Activated CD8-positive, alpha-beta memory T cell treated with anti-CD3 and anti-CD28 coated beads for 48 hours (primary cell): ENCODE measurements at regions not wholly inside any gene's neighbourhood (a gene's known extent, or its start where the extent isn't known, plus 50 kb on each side); places are given as distances from the start of the nearest gene placed in this dataset.
"Not testable (repeated sequence)": the region's sequence is repeated elsewhere in the genome, so short reads cannot be mapped to it uniquely, and the experiment has no call there.

Experiments used
- DNase-seq, 3 experiments: peaks; one replicate each; pipeline ENCODE4 v3.0.0-alpha.2; 2020; ENCODE audit warnings: low read depth in 2 of 3, low spot score in 2 of 3

DNA sequence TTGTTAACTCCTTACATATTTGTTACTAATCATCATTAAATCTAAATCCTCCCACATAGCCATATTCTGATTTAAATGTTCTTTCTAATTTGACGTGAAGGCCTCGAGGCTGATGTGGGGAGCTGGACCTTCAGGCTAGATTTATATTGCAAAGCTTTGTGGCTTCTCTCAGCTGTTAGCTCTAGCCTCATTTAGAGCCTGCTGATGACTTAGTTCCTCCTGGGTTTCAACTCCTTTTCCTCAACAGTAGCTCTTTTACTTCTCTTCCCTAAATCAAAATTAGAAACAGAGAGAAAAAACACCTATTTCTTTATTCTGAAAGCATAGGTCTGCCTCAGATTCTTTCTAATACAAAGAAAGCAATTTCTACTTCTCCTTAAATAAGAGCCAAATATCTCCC, 477.5 kb upstream of the CCDC196 start:
- no peak for DNase-seq

DNA sequence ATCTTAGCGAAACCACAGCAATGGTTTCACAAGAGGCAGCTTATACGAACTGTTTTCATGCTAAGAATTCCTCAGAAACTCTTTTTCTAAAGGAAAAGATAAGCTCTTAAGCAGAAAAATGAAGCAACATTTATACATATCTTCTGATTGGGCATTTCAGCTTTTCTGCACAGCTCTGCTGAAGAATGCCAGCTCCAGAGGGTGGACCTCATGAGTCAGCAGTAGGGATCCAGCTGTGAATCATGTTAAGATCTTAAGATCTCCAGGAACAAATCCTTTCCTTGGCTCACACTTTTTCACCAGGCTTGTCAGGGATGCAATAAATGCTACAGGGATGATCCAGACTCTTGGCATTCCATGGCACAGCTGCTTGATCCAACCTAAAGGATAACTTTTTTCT, 477.1 kb upstream of the CCDC196 start:
- no peak for DNase-seq

DNA sequence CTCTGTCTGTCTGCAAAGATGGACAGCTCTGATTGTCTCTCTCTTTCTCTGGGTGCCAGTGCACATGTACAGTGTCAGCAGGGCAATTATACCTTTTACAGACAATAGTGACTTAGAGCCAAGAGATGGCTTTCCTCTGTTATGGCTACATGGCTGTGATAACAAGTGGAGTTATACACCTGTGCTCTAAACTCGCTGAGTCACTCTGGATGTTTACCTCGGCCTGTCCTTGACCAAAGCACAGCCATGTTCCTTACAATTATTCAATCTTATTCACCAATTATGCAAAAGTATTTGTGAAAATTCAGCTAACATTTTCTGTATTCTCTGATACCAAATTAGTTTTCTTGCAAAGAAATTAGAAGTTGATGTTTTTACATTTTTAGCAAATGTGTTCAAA, 475.5 kb upstream of the CCDC196 start:
- no peak for DNase-seq

DNA sequence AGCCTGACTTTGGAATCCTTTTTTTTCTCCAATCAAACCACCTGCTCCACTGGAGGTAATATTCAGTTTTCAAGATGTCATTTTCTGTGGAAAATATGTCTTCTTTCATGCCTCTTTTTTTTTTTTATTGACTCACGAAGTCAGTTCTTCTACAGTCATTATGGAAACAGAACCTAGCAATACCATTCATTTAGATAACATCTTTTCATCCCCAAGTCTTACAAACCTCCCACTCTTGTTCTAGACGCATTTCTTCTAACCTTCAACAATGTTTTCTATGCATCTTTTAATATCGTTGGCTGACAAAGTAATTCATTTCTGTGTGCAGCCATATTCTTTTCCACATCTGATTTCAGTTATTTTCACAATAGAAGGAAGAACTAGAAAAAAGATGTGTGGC, 474.3 kb upstream of the CCDC196 start:
- no peak for DNase-seq

DNA sequence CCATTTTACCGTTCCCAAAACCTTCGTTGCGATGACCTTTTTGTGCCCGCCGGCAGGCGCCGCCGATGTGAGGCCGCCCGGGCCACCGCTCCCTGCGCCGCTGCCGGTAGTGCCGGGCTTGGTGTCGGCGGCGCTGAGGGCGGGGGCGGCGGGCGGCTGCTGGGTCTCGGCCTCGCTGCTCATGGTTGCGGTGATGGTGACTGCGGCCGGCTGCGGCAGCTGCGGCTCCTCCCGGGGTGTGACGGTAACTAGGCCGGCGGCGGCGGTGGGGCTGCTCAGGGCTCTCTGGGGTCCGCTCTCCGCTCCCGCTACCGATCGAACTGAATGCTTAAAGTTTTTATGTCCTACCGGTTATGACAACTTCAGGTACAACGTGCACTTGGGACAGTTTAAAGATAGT, 472.6 kb upstream of the CCDC196 start:
- DNase-seq: not testable (repeated sequence)

DNA sequence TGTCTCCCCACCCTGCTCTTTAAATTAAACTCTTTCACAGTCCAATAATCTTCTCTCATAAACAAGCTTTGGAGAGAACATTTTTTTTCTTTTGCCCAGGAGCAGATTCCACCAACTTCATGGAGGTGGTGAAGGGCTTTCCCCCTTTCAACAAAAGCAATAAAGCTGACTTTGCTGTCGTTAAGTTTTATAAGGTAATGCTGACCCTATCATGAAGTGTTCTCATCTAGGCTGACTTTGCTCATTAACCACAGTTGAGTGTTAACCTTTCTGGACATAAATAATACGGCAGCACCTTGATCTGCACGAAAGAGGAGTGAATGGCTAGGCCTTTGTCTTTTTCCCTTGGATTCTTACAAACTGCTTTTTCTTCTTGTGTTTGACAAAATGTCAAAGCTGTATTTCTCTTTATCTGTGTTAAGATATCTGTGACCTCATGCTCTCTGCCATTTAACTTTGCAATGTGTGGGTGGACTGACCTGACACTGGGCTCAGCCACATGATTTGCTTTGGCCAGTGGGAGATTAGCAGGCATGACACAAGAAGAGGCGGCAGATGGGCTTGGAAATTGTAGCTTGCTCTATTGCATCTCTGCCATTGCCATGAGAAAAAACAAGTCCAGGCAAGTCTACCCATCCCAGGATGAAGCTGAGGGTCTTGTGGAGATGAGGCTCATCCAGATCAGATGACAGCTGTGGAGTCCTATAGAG, 470.9 kb upstream of the CCDC196 start:
- no peak for DNase-seq

DNA sequence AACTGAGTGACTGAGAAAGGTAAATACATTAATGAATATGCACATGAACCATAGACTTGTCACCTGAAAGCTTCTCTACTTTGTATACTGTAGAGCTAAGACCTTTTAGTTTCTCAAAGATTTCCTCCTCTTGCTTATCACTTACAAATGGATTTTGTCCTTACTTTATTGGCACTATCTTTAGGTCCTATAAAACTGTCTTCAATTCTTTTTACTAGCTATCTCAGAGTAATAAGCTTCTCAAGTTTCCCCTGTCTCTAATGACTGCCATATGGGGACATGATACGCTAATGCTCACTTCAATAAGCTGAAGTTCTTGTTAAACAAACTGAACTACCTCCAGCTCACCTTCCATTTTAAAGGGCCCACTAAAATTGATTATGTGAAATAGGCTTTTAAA, 468.2 kb upstream of the CCDC196 start:
- no peak for DNase-seq

DNA sequence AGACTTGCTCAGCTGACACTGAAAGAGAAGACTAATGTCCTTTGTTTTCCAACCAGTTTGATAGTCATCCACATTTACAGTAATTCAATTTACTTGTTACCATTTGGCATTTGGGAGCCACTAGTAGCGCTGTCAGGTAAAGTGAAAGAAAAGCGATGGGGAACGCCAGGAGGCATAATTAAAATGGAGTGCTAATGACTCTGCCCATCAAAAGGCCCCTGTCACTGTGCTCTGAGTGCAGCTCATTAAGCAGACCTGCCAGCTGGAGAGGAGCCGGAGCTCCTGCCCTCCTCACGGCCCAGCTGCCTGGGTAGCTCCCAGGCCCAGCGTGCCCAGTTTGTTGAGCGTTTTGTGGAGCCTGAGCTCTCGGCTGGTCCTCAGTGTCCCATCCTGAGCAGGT, 463.6 kb upstream of the CCDC196 start:
- no peak for DNase-seq

DNA sequence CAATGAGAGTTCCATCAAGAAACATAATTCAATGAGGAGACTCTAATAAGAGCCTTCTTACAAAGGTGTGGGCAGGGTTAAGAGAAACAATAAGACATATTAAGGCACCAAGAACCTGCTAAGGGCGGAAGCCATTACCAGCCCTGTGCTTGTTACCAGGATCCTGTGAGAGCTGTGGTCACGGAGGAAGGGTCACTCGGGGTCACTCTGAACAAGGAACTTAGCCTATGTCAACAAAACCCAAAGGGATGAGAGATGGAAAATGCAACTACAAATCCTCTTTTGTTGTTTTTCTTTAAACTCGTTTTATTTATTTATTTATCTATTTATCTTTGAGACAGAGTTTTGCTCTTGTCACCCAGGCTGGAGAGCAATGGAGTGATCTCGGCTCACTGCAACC, 460.4 kb upstream of the CCDC196 start:
- no peak for DNase-seq

DNA sequence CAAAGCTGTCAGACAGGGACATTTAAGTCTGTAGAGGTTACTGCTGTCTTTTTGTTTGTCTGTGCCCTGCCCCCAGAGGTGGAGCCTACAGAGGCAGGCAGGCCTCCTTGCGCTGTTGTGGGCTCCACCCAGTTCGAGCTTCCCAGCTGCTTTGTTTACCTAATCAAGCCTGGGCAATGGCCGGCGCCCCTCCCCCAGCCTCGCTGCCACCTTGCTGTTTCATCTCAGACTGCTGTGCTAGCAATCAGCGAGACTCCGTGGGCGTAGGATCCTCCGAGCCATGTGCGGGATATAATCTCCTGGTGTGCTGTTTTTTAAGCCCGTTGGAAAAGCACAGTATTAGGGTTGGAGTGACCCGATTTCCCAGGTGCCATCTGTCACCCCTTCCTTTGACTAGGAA, 454.2 kb upstream of the CCDC196 start:
- not testable (repeated sequence) for DNase-seq

DNA sequence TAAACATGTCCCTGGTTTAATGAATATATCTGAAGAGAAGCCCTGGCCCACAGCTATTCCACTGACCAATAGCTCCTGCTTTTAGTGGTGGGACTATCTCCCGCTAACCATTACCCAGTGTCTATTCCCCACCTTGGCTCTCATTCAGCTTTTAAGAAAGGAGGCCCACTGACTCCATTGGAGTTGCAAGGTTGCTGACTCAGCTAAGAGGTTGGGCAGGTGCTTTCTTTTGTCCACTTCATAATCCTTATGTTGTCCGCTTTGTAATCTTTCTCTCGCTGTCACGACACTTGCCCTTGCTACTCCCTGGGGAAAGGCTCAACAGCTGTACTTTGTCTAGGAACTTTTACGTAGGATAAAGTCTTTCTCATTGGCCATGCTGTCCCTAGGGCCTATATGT, 453.4 kb upstream of the CCDC196 start:
- DNase-seq: no peak

DNA sequence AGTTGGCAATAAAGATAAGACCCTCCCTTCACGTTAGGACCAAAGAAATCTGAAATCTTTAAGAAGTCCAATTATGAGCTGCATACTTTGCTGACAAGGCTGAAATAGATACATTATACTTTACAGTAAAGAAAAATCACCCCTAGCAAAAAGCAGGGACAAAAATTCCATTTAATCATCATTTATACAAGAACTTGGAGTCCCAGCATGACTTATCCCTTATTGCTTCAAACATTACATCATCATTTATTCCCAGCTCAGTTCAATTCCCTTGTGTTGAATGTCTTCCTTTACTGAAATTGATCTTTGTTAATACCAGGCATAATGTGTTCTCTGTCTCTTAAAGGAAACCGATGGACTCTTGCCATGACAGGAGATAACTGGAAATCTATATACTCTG, 449.6 kb upstream of the CCDC196 start:
- no peak for DNase-seq

DNA sequence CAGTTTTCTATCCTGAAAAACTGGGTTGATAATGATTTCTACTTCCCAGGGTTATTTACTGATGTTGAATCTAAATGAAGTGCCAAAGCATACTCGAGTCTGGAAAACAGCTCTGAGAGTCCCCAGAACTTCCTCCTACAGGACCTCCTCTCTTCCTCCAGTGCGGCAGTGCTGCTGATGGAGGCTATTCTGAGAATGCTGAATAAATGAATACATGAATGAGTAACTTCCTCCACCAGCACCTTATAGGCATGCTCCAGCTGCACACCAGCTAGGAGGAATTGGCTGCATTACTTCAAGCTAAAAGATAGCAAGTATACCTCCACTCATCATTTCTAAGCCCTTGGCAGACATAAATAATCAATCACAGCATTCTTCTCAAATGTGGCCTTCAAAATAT, 448.8 kb upstream of the CCDC196 start:
- DNase-seq: no peak

DNA sequence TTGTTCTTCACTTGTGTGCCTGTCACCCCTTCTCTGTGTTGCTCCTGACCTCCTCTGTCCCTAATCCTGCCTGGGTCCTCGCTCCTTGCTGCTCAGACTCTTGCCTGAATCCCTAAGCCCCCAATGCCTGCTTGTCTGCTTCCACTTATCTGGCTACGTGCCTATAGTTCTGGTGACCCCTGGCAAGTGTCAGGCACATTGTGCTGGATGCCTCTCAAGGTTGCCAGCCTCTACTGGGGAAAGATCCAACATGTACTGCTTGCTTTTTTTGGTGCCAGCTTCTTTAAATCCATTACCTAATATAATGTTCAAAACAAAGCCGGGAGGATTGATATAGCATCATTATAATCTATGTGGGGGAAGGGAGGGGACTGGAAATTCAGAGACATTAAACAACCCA, 448.0 kb upstream of the CCDC196 start:
- DNase-seq: no peak

DNA sequence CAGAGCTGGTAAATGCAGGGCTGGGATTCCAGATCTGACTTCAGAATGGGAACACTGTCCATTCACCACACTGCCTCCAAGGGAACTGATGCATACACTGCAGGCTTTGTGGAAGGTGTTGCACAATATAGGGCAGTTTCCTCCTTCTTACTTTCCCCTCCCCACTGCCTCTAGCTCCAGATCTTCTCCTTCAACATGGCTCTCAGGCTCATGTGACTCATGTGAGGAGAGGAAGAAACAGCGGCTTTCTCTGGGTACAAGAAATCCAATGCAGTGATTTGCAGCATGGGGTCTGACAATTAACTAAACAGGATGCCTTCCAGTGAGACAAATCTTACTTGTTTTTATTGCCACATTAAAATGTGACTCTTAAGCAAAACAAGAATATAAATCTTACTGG, 447.6 kb upstream of the CCDC196 start:
- no peak for DNase-seq

DNA sequence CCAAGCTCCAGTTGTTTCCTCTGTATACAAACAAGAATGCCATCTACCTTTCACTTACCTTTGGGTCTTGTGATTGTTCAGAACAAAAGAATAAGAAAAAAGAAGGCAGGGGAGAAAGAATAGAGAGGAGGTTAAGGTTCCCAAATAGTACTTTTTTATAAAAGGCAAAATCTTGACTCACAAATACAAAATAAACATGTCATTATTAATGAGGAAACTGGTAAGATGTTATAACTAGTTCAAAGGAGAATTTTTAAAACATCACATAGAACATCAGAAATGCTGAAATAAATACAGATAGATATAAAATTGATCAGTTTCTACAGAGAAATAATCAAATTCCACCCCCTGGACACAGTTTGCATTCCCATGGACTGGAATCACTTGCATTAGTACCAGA, 446.7 kb upstream of the CCDC196 start:
- DNase-seq: no peak

DNA sequence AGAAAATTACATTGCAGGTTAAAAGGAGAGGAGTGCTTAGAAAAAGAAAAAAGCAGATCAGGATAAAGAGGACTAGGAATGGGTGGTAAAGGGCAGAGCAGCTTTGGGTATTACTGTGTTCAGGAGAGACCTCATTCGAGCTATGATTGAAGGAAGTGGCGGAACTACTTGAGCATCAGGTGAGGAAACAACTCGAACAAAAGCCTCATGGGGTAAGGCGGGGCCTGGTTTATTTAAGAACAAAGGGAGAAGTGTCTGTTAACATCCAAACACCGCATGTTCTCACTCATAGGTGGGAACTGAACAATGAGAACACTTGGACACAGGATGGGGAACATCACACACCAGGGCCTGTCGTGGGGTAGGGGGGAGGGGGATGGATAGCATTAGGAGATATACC, 444.6 kb upstream of the CCDC196 start:
- no peak for DNase-seq

DNA sequence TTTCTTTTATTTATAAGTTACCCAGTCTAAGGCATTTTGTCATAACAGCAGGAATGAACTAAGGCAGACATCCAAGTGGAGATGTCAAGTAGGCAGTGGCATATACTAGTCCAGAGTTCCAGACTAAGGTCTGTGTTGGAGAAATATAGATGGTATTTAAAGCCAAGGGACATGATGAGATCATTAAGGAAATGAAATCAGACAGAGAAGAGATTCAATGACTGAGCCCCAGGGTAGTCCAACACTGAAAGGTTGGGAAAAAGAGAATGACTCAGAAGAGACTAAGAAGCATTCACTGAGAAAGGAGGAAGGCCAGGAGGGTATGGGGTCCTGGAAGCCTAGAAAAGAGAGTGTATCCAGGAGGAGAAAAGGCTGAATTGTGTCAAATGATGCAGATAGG, 442.2 kb upstream of the CCDC196 start:
- no peak for DNase-seq

DNA sequence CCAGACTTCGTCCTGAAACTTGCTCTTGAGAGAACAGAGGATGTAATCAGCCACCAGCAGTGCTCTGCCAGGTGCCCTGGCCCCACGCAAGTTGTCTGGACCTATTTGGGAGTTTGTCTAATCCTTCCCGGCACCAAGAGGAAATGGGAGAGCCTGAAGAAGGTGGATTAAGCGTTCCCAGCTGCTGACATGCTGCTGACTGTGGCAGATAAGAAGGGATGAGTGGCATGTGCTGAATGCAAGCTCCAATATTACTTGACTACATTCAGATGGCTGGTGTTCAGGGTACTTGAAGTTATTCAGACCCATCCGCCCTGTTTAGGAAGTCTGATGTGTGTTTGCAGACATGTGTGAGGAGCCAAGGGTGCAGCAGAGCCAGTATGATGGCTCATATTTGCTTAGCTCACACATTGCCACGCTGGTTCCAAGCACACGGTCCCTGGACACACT, 440.6 kb upstream of the CCDC196 start:
- DNase-seq: no peak

DNA sequence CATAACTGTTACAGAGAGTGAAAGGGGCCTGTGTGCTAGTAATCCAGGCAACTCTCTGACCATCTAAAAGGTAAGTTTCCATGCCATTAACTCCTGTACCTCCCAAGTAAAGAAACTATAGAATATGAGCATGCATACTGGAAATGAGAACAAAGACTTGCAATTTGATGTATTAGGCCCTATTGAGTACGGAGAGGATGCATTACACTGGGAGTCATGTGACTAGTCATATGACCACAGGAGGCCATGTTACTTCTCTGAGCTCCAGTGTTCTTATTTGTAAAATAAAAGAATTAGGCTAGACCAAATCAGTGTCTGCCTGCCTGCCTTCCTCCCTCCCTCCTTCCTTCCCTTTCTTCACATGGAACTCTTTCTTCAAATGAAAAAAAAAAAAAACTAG, 440.1 kb upstream of the CCDC196 start:
- DNase-seq: no peak

DNA sequence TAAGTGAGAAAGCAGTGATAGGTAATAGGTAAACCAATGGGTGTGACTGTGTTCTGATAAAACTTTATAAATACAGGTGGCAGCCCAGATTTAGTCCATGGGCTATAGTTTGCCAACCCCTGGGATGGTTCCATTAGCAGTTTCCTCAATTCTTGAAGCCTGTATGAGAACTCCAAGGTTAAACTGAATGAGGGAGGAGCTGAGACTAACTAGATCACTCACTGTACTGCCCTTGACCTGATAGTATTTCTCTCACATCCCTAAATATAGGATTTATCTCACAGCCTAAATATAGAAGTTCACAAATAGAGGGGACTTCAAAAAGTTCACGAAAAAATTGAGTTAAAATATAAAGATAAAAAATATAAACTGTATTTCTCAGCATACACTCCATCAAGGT, 439.6 kb upstream of the CCDC196 start:
- DNase-seq: no peak

DNA sequence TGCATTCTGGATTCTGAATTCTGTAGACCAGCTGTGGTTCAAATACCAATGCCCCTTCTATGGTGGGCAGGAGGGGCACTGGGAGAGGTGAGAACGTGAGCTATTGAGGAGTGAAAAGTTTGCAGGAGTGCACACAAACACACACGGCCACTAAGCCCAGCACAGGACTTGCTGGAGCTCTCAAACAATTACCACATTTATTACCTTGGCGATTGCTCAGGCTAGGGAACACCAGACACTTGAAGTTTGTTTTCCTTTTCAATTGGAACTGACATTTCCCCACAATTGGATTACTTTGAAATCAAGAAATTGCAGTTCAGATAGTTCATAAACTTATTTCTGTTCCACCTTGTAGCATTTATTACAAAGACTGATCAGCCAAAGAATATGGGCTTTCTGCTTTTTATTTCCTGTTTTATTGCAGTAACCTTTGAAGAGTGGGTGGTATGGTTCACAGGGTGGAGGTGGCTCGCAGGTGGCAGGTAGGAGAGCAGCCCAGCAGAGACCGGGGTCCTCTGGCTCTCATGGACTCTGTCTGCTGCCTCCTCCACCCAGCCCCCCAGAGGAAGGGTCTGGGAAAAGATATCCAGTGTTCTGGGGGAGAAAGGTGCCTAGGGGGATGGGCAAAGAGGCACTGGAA, 429.8 kb upstream of the CCDC196 start:
- no peak for DNase-seq

DNA sequence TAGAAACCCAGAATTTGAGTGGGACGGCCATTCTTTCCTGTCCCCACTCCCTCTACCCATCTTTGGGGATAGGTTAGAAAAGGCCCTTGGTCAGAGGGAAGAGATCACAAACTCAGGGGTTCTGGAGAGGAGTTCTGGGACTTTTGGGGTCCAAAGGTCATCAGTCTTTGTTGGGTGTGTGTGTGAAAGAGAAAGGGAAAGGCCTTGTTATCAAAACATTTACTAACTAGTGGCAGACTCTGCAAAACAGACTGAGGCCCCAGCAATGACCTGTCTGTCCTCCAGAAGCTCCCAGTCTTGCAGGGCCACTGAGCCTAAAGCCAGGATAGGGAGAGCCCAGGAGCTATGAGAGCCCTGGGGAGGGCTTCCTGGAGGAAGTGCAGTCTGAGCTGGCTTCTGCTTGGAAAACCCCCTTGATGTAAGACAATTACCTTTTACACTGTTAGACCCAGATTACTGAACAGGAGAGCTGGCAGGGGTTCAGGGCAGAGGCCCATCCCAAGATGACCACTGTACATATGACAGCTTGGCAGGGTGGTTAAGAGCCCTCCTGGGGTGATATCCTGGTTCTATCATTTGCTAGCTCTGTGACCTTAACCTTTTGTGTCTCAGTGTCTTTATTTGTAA, 429.1 kb upstream of the CCDC196 start:
- DNase-seq: no peak
